ENCODE measurements at regions not wholly inside any gene's neighbourhood (a gene's known extent, or its start where the extent isn't known, plus 50 kb on each side); places are given as distances from the start of the nearest gene placed in this dataset.

GRCh38 chr2:128406736-128407554 lies 88.3 kb upstream of the HS6ST1 start:
- no peak overlapping the region for H3K9ac ChIP-seq (ENCODE audit: insufficient read depth, low read length)
- no peaks in the 10 kb centered on the region for H3K79me2 ChIP-seq (ENCODE audit: control insufficient read depth, insufficient read depth, low read length)
- H3K27me3 ChIP-seq (ENCODE audit: control insufficient read depth, insufficient read depth, low read length) = no peaks in the 10 kb centered on the region
- H4K20me1 ChIP-seq (ENCODE audit: control insufficient read depth, extremely low read depth, insufficient read depth, low read length) = no peaks in the 10 kb centered on the region
- H2AFZ ChIP-seq (ENCODE audit: low read length) = no peak overlapping the region
- H3K27ac ChIP-seq (ENCODE audit: insufficient read depth, low read length) = no peak overlapping the region
- no peak for DNase-seq (ENCODE audit: low read depth in 2 of 2)
- no peaks in the 10 kb centered on the region for H3K9me3 ChIP-seq (ENCODE audit: control insufficient read depth, insufficient read depth, low read depth, low read length)
- H3K4me2 ChIP-seq (ENCODE audit: extremely low read depth, insufficient read depth, low read length) = no peak overlapping the region
- TF ChIP-seq CTCF (conservative IDR thresholded peaks at IDR 0.05 in 1 of 2, IDR thresholded peaks at IDR 0.05 in 1 of 2; ENCODE audit: low read depth in 1 of 2, low read length in 2 of 2) (no peak), EZH2 (IDR thresholded peaks at IDR 0.05; ENCODE audit: low read length, missing control alignments) (no peak)
- H3K4me3 ChIP-seq (replicated peaks in 1 of 4; ENCODE audit: control extremely low read depth in 1 of 4, insufficient read depth in 1 of 4, low read depth in 3 of 4, low read length in 4 of 4) = no peak overlapping the region
- H3K4me1 ChIP-seq (ENCODE audit: control insufficient read depth, extremely low read depth, insufficient read depth, low read length) = peaks cover 11% of the 10 kb centered on the region
- H3K36me3 ChIP-seq (ENCODE audit: control insufficient read depth, insufficient read depth, low read length) = no peaks in the 10 kb centered on the region

- no peaks in the 10 kb centered on the region for H4K20me1 ChIP-seq (ENCODE audit: control insufficient read depth, extremely low read depth, insufficient read depth, low read length)
- H3K27ac ChIP-seq (ENCODE audit: insufficient read depth, low read length) = peak overlapping the region; percentile 57
- H3K36me3 ChIP-seq (ENCODE audit: control insufficient read depth, insufficient read depth, low read length) = no peaks in the 10 kb centered on the region
- no peak for TF ChIP-seq CTCF (conservative IDR thresholded peaks at IDR 0.05 in 1 of 2, IDR thresholded peaks at IDR 0.05 in 1 of 2; ENCODE audit: low read depth in 1 of 2, low read length in 2 of 2)
- TF ChIP-seq EZH2 (IDR thresholded peaks at IDR 0.05; ENCODE audit: low read length, missing control alignments) = no peak
- no peak overlapping the region for H3K9ac ChIP-seq (ENCODE audit: insufficient read depth, low read length)
- no peaks in the 10 kb centered on the region for H3K27me3 ChIP-seq (ENCODE audit: control insufficient read depth, insufficient read depth, low read length)
- H3K4me2 ChIP-seq (ENCODE audit: extremely low read depth, insufficient read depth, low read length) = no peak overlapping the region
- peak overlapping the region; percentile 63 for H2AFZ ChIP-seq (ENCODE audit: low read length)
- DNase-seq (ENCODE audit: low read depth in 2 of 2) = peak; percentile 74 to 84
- H3K9me3 ChIP-seq (ENCODE audit: control insufficient read depth, insufficient read depth, low read depth, low read length) = no peaks in the 10 kb centered on the region
- H3K79me2 ChIP-seq (ENCODE audit: control insufficient read depth, insufficient read depth, low read length) = no peaks in the 10 kb centered on the region
- H3K4me1 ChIP-seq (ENCODE audit: control insufficient read depth, extremely low read depth, insufficient read depth, low read length) = peaks cover 11% of the 10 kb centered on the region
- H3K4me3 ChIP-seq (replicated peaks in 1 of 4; ENCODE audit: control extremely low read depth in 1 of 4, insufficient read depth in 1 of 4, low read depth in 3 of 4, low read length in 4 of 4) = no peak overlapping the region
Measured at GRCh38 chr2:128408349-128409305, 90.0 kb upstream of the HS6ST1 start.
